ENCODE measurements at regions not wholly inside any gene's neighbourhood (a gene's known extent, or its start where the extent isn't known, plus 50 kb on each side); places are given as distances from the start of the nearest gene placed in this dataset.
A peak's percentile ranks its signal among the peaks of the same experiment; 100 is the strongest.

DNA sequence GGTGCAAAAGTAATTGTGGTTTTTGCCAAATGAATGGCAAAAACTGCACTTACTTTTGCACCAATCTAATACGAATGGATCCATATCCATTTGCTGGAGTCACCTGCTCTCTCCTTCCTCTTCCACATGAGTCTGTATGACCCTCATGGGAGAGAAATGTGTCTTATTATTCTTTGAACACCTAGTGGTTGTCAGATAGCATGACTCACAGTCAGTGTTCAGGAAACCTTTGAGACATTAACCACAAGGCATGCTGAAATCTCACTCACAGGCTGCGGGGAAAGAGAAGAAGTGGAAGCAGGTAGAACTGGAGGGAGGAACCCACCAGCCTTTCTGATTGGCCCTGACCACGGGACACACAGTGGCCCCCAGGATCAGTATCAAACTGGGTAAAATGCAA, 222.8 kb upstream of the KLF4 start:
- dilution Hi-C loops (cut with HindIII; ENCODE audit: low sequenced_read_pairs, unreplicated experiment) (no loop called here), in situ Hi-C loops (cut with MboI; ENCODE audit: low sequenced_read_pairs) (no loop called here), intact Hi-C loops (cut with micrococcal nuclease) (no loop called here)
- Histone ChIP-seq H2BK120ac (ENCODE audit: low read depth, low read length) (no peak overlapping the region), H2BK20ac (ENCODE audit: low read depth, low read length) (no peak overlapping the region), H3K9me3 (ENCODE audit: control insufficient read depth, insufficient read depth, low read length) (no peaks in the 10 kb centered on the region; the same call in 1 of the 2 replicates), H2AK9ac (replicated peaks; ENCODE audit: low read depth, low read length, poor library complexity) (no peak overlapping the region), H3K4me2 (ENCODE audit: low read depth, low read length) (no peak overlapping the region), H4K5ac (ENCODE audit: low read depth, low read length) (no peak overlapping the region), H3K9me1 (ENCODE audit: insufficient read depth, low read length) (peaks cover 5% of the 10 kb centered on the region; the same call in 1 of the 2 replicates), H3K4me3 (ENCODE audit: insufficient read depth, low read depth, low read length) (no peak overlapping the region), H2BK5ac (ENCODE audit: low read depth, low read length, poor library complexity, severe bottlenecking) (no peak overlapping the region), H4K91ac (ENCODE audit: insufficient read depth, low read depth, low read length) (no peak overlapping the region), H2AFZ (replicated peaks; ENCODE audit: low read length, poor library complexity) (no peak overlapping the region), H3K18ac (ENCODE audit: low read depth, low read length) (no peak overlapping the region), H3K27ac (ENCODE audit: insufficient read depth, low read length) (no peak overlapping the region), H3K56ac (ENCODE audit: extremely low read depth, insufficient read depth, low read length) (no peak overlapping the region), H3K27me3 (ENCODE audit: control insufficient read depth, insufficient read depth, low read length) (peaks cover 3% of the 10 kb centered on the region; the same call in 1 of the 2 replicates), H3K14ac (replicated peaks; ENCODE audit: low read depth, low read length) (no peak overlapping the region), H3K4me1 (ENCODE audit: control insufficient read depth, insufficient read depth, low read length) (peaks cover 11% of the 10 kb centered on the region), H4K8ac (ENCODE audit: low read depth in 2 of 2, low read length in 2 of 2) (no peak overlapping the region), H4K20me1 (ENCODE audit: insufficient read depth, low read length) (no peaks in the 10 kb centered on the region), H3K36me3 (ENCODE audit: control insufficient read depth, insufficient read depth, low read length) (no peaks in the 10 kb centered on the region), H3K23ac (ENCODE audit: low read depth, low read length) (no peak overlapping the region), H2BK15ac (ENCODE audit: low read depth, low read length) (no peak overlapping the region), H3K9ac (ENCODE audit: low read depth, low read length) (no peak overlapping the region), H3K79me1 (ENCODE audit: low read depth in 1 of 2, low read length in 2 of 2) (no peaks in the 10 kb centered on the region), H2AK5ac (ENCODE audit: low read depth, low read length) (no peak overlapping the region), H3K4ac (ENCODE audit: low read depth, low read length) (no peak overlapping the region)
- peak; percentile 76 for DNase-seq
- ATAC-seq (ENCODE audit: low read depth), result peak; percentile 12
- no CpG with 5 or more reads among the region's 3 CpGs for WGBS, 2 experiments (ENCODE audit: extremely low coverage in 2 of 2, insufficient read length in 1 of 2)
- ChIA-PET POLR2A (ENCODE audit: unreplicated experiment) (no interaction called here), CTCF (interaction anchor here (1.3 kb wide), 1 partner anchor 25 kb away, joined by 3 read pairs; no protein-coding TSS in a partner anchor)
- no TSS peak for BruUV-seq (replicated peaks)
- TF ChIP-seq RAD21 (IDR thresholded peaks at IDR 0.05; ENCODE audit: low read length), result no peak
- TF ChIP-seq CEBPB (IDR thresholded peaks at IDR 0.05; ENCODE audit: low read depth, low read length), result peak; percentile 1; the same call in 1 of the 2 replicates
- TF ChIP-seq POLR2A (IDR thresholded peaks at IDR 0.05; ENCODE audit: low read depth, low read length), result no peak
- peak; percentile 53; the same call in 1 of the 2 replicates for TF ChIP-seq BHLHE40 (IDR thresholded peaks at IDR 0.05; ENCODE audit: low read depth, low read length)
- TF ChIP-seq FOS (IDR thresholded peaks at IDR 0.05; ENCODE audit: low read depth, low read length), result peak; percentile 55; the same call in 1 of the 2 replicates
- TF ChIP-seq RCOR1 (IDR thresholded peaks at IDR 0.05; ENCODE audit: insufficient replicate concordance, low read length), result no peak
